ENCODE measurements at regions not wholly inside any gene's neighbourhood (a gene's known extent, or its start where the extent isn't known, plus 50 kb on each side); places are given as distances from the start of the nearest gene placed in this dataset.

- no peaks in the 10 kb centered on the region for H3K9me3 ChIP-seq (ENCODE audit: control insufficient read depth in 5 of 5, low read length in 5 of 5)
- H3K27ac ChIP-seq (ENCODE audit: low read depth, low read length) = no peak overlapping the region
- H3K4me1 ChIP-seq (ENCODE audit: control insufficient read depth in 5 of 5, insufficient read depth in 5 of 5, low read length in 5 of 5) = no peaks in the 10 kb centered on the region
- H3K4me3 ChIP-seq (ENCODE audit: low read depth in 1 of 5, low read length in 5 of 5) = no peak overlapping the region
- no peaks in the 10 kb centered on the region for H3K36me3 ChIP-seq (ENCODE audit: control insufficient read depth in 5 of 5, insufficient read depth in 5 of 5, low read length in 5 of 5)
- no peaks in the 10 kb centered on the region for H3K27me3 ChIP-seq (ENCODE audit: control insufficient read depth in 5 of 5, insufficient read depth in 4 of 5, low read length in 5 of 5)
- H3K9ac ChIP-seq (ENCODE audit: low read length in 5 of 5) = no peak overlapping the region
Measured at GRCh38 chr20:39632757-39633156, 670.6 kb downstream of the DHX35 start.

GRCh38 chr20:39632176-39632575 is 670.0 kb downstream of the DHX35 start:
- no peak overlapping the region for H3K4me3 ChIP-seq (ENCODE audit: low read depth in 1 of 5, low read length in 5 of 5)
- H3K9ac ChIP-seq (ENCODE audit: low read length in 5 of 5) = no peak overlapping the region
- no peaks in the 10 kb centered on the region for H3K36me3 ChIP-seq (ENCODE audit: control insufficient read depth in 5 of 5, insufficient read depth in 5 of 5, low read length in 5 of 5)
- H3K27me3 ChIP-seq (ENCODE audit: control insufficient read depth in 5 of 5, insufficient read depth in 4 of 5, low read length in 5 of 5) = no peaks in the 10 kb centered on the region
- H3K27ac ChIP-seq (ENCODE audit: low read depth, low read length) = no peak overlapping the region
- H3K4me1 ChIP-seq (ENCODE audit: control insufficient read depth in 5 of 5, insufficient read depth in 5 of 5, low read length in 5 of 5) = no peaks in the 10 kb centered on the region
- no peaks in the 10 kb centered on the region for H3K9me3 ChIP-seq (ENCODE audit: control insufficient read depth in 5 of 5, low read length in 5 of 5)

GRCh38 chr20:39631557-39631956 is 669.4 kb downstream of the DHX35 start:
- Histone ChIP-seq H3K9ac (ENCODE audit: low read length in 5 of 5) (no peak overlapping the region), H3K4me1 (ENCODE audit: control insufficient read depth in 5 of 5, insufficient read depth in 5 of 5, low read length in 5 of 5) (no peaks in the 10 kb centered on the region), H3K27ac (ENCODE audit: low read depth, low read length) (no peak overlapping the region), H3K9me3 (ENCODE audit: control insufficient read depth in 5 of 5, low read length in 5 of 5) (no peaks in the 10 kb centered on the region), H3K36me3 (ENCODE audit: control insufficient read depth in 5 of 5, insufficient read depth in 5 of 5, low read length in 5 of 5) (no peaks in the 10 kb centered on the region), H3K27me3 (ENCODE audit: control insufficient read depth in 5 of 5, insufficient read depth in 4 of 5, low read length in 5 of 5) (no peaks in the 10 kb centered on the region), H3K4me3 (ENCODE audit: low read depth in 1 of 5, low read length in 5 of 5) (no peak overlapping the region)

GRCh38 chr20:39630215-39630908 is 668.2 kb downstream of the DHX35 start:
- H3K9ac ChIP-seq (ENCODE audit: low read length in 5 of 5) = no peak overlapping the region
- no peaks in the 10 kb centered on the region for H3K4me1 ChIP-seq (ENCODE audit: control insufficient read depth in 5 of 5, insufficient read depth in 5 of 5, low read length in 5 of 5)
- no peaks in the 10 kb centered on the region for H3K9me3 ChIP-seq (ENCODE audit: control insufficient read depth in 5 of 5, low read length in 5 of 5)
- H3K27ac ChIP-seq (ENCODE audit: low read depth, low read length) = no peak overlapping the region
- H3K27me3 ChIP-seq (ENCODE audit: control insufficient read depth in 5 of 5, insufficient read depth in 4 of 5, low read length in 5 of 5) = no peaks in the 10 kb centered on the region
- no peak overlapping the region for H3K4me3 ChIP-seq (ENCODE audit: low read depth in 1 of 5, low read length in 5 of 5)
- no peaks in the 10 kb centered on the region for H3K36me3 ChIP-seq (ENCODE audit: control insufficient read depth in 5 of 5, insufficient read depth in 5 of 5, low read length in 5 of 5)

- no peak overlapping the region for H3K4me3 ChIP-seq (ENCODE audit: low read depth in 1 of 5, low read length in 5 of 5)
Measured at GRCh38 chr20:39627765-39628164, 665.6 kb downstream of the DHX35 start.

GRCh38 chr20:39624316-39624715 is 662.2 kb downstream of the DHX35 start:
- Histone ChIP-seq H3K4me3 (ENCODE audit: low read depth in 1 of 5, low read length in 5 of 5) (no peak overlapping the region), H3K27ac (ENCODE audit: low read depth, low read length) (no peak overlapping the region)

More at GRCh38 chr20:39627765-39628164, 665.6 kb downstream of the DHX35 start:
- no peak overlapping the region for H3K27ac ChIP-seq (ENCODE audit: low read depth, low read length)
- no peaks in the 10 kb centered on the region for H3K9me3 ChIP-seq (ENCODE audit: control insufficient read depth in 5 of 5, low read length in 5 of 5)
- no peaks in the 10 kb centered on the region for H3K27me3 ChIP-seq (ENCODE audit: control insufficient read depth in 5 of 5, insufficient read depth in 4 of 5, low read length in 5 of 5)
- no peak overlapping the region for H3K9ac ChIP-seq (ENCODE audit: low read length in 5 of 5)
- no peaks in the 10 kb centered on the region for H3K4me1 ChIP-seq (ENCODE audit: control insufficient read depth in 5 of 5, insufficient read depth in 5 of 5, low read length in 5 of 5)
- no peaks in the 10 kb centered on the region for H3K36me3 ChIP-seq (ENCODE audit: control insufficient read depth in 5 of 5, insufficient read depth in 5 of 5, low read length in 5 of 5)

GRCh38 chr20:39623584-39624234 is 661.6 kb downstream of the DHX35 start:
- Histone ChIP-seq H3K4me1 (ENCODE audit: control insufficient read depth in 5 of 5, insufficient read depth in 5 of 5, low read length in 5 of 5) (peaks cover 0 to 4% (median 0%) of the 10 kb centered on the region in 5 donors), H3K36me3 (ENCODE audit: control insufficient read depth in 5 of 5, insufficient read depth in 5 of 5, low read length in 5 of 5) (no peaks in the 10 kb centered on the region), H3K27ac (ENCODE audit: low read depth, low read length) (no peak overlapping the region), H3K9ac (ENCODE audit: low read length in 5 of 5) (no peak overlapping the region), H3K9me3 (ENCODE audit: control insufficient read depth in 5 of 5, low read length in 5 of 5) (no peaks in the 10 kb centered on the region), H3K4me3 (ENCODE audit: low read depth in 1 of 5, low read length in 5 of 5) (no peak overlapping the region), H3K27me3 (ENCODE audit: control insufficient read depth in 5 of 5, insufficient read depth in 4 of 5, low read length in 5 of 5) (no peaks in the 10 kb centered on the region)

More at GRCh38 chr20:39624316-39624715, 662.2 kb downstream of the DHX35 start:
- no peaks in the 10 kb centered on the region for H3K9me3 ChIP-seq (ENCODE audit: control insufficient read depth in 5 of 5, low read length in 5 of 5)
- H3K4me1 ChIP-seq (ENCODE audit: control insufficient read depth in 5 of 5, insufficient read depth in 5 of 5, low read length in 5 of 5) = peaks cover 0 to 3% (median 0%) of the 10 kb centered on the region in 5 donors
- H3K36me3 ChIP-seq (ENCODE audit: control insufficient read depth in 5 of 5, insufficient read depth in 5 of 5, low read length in 5 of 5) = no peaks in the 10 kb centered on the region
- H3K9ac ChIP-seq (ENCODE audit: low read length in 5 of 5) = no peak overlapping the region
- no peaks in the 10 kb centered on the region for H3K27me3 ChIP-seq (ENCODE audit: control insufficient read depth in 5 of 5, insufficient read depth in 4 of 5, low read length in 5 of 5)

GRCh38 chr20:39619271-39619785 is 657.2 kb downstream of the DHX35 start:
- Histone ChIP-seq H3K27me3 (ENCODE audit: control insufficient read depth in 5 of 5, insufficient read depth in 4 of 5, low read length in 5 of 5) (no peaks in the 10 kb centered on the region), H3K36me3 (ENCODE audit: control insufficient read depth in 5 of 5, insufficient read depth in 5 of 5, low read length in 5 of 5) (no peaks in the 10 kb centered on the region), H3K9me3 (ENCODE audit: control insufficient read depth in 5 of 5, low read length in 5 of 5) (no peaks in the 10 kb centered on the region), H3K4me3 (ENCODE audit: low read depth in 1 of 5, low read length in 5 of 5) (no peak overlapping the region), H3K4me1 (ENCODE audit: control insufficient read depth in 5 of 5, insufficient read depth in 5 of 5, low read length in 5 of 5) (peaks cover 0 to 4% (median 0%) of the 10 kb centered on the region in 5 donors), H3K27ac (ENCODE audit: low read depth, low read length) (no peak overlapping the region), H3K9ac (ENCODE audit: low read length in 5 of 5) (no peak overlapping the region)

GRCh38 chr20:39611901-39612300 is 649.8 kb downstream of the DHX35 start:
- H3K36me3 ChIP-seq (ENCODE audit: control insufficient read depth in 5 of 5, insufficient read depth in 5 of 5, low read length in 5 of 5) = no peaks in the 10 kb centered on the region
- H3K27me3 ChIP-seq (ENCODE audit: control insufficient read depth in 5 of 5, insufficient read depth in 4 of 5, low read length in 5 of 5) = no peaks in the 10 kb centered on the region
- peaks cover 0 to 9% (median 0%) of the 10 kb centered on the region in 5 donors for H3K9me3 ChIP-seq (ENCODE audit: control insufficient read depth in 5 of 5, low read length in 5 of 5)
- no peak overlapping the region for H3K4me3 ChIP-seq (ENCODE audit: low read depth in 1 of 5, low read length in 5 of 5)
- peaks cover 0 to 3% (median 0%) of the 10 kb centered on the region in 5 donors for H3K4me1 ChIP-seq (ENCODE audit: control insufficient read depth in 5 of 5, insufficient read depth in 5 of 5, low read length in 5 of 5)
- no peak overlapping the region for H3K27ac ChIP-seq (ENCODE audit: low read depth, low read length)
- H3K9ac ChIP-seq (ENCODE audit: low read length in 5 of 5) = no peak overlapping the region

- Histone ChIP-seq H3K36me3 (ENCODE audit: control insufficient read depth in 5 of 5, insufficient read depth in 5 of 5, low read length in 5 of 5) (no peaks in the 10 kb centered on the region), H3K9me3 (ENCODE audit: control insufficient read depth in 5 of 5, low read length in 5 of 5) (peaks cover 0 to 9% (median 0%) of the 10 kb centered on the region in 5 donors), H3K27ac (ENCODE audit: low read depth, low read length) (no peak overlapping the region), H3K27me3 (ENCODE audit: control insufficient read depth in 5 of 5, insufficient read depth in 4 of 5, low read length in 5 of 5) (peaks cover 0 to 4% (median 0%) of the 10 kb centered on the region in 5 donors), H3K4me3 (ENCODE audit: low read depth in 1 of 5, low read length in 5 of 5) (no peak overlapping the region), H3K4me1 (ENCODE audit: control insufficient read depth in 5 of 5, insufficient read depth in 5 of 5, low read length in 5 of 5) (no peaks in the 10 kb centered on the region), H3K9ac (ENCODE audit: low read length in 5 of 5) (no peak overlapping the region)
Measured at GRCh38 chr20:39607141-39607540, 645.0 kb downstream of the DHX35 start.

All from subcutaneous abdominal adipose tissue (tissue), 5 donors.